C4-2B (cell line): ENCODE measurements at regions not wholly inside any gene's neighbourhood (a gene's known extent, or its start where the extent isn't known, plus 50 kb on each side); places are given as distances from the start of the nearest gene placed in this dataset.

Experiments
- H3K27ac ChIP-seq: fragments of 450-650 bp; 2 replicates; pipeline ENCODE4 v1.5.1; 2017
- ZFX ChIP-seq: fragments of 450-650 bp; IDR thresholded peaks from 2 replicates; pipeline ENCODE4 v1.6.1; 2017
- TF ChIP-seq, protein P1 (sequence below): fragments of 450-650 bp; conservative IDR thresholded peaks from 2 replicates; pipeline ENCODE4 v1.5.1; 2017; ENCODE audit warnings: mild to moderate bottlenecking

GRCh38 chr6:155578251-155578650 is 122.6 kb upstream of the NOX3 start:
- H3K27ac ChIP-seq = no peak overlapping the region
- TF ChIP-seq ZFX = no peak
- TF ChIP-seq, protein P1, sequence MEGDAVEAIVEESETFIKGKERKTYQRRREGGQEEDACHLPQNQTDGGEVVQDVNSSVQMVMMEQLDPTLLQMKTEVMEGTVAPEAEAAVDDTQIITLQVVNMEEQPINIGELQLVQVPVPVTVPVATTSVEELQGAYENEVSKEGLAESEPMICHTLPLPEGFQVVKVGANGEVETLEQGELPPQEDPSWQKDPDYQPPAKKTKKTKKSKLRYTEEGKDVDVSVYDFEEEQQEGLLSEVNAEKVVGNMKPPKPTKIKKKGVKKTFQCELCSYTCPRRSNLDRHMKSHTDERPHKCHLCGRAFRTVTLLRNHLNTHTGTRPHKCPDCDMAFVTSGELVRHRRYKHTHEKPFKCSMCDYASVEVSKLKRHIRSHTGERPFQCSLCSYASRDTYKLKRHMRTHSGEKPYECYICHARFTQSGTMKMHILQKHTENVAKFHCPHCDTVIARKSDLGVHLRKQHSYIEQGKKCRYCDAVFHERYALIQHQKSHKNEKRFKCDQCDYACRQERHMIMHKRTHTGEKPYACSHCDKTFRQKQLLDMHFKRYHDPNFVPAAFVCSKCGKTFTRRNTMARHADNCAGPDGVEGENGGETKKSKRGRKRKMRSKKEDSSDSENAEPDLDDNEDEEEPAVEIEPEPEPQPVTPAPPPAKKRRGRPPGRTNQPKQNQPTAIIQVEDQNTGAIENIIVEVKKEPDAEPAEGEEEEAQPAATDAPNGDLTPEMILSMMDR = no peak

DNA sequence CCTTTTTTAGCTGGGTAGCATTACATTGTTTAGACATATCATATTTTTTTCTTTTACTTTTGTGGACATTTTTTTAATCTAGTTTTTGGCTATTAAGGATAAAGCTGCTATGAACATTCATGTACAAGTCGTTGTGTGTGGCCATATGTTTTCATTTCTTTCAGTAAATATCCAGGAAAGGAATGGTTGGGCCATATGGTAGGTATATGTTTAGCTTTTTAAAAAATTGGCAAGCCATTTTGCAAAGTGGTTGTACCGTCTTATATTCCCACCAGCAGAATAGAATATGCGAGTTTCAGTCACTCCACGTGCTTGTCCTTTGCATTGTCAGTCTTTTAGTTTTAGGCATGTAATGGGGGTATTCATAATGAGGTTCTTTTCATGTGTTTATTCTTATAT is 106.3 kb upstream of the NOX3 start:
- TF ChIP-seq ZFX = no peak
- TF ChIP-seq, protein P1 = no peak
- H3K27ac ChIP-seq = no peak overlapping the region

GRCh38 chr6:155561257-155561965 is 105.8 kb upstream of the NOX3 start:
- no peak overlapping the region for H3K27ac ChIP-seq
- TF ChIP-seq, protein P1 = no peak
- TF ChIP-seq ZFX = no peak

DNA sequence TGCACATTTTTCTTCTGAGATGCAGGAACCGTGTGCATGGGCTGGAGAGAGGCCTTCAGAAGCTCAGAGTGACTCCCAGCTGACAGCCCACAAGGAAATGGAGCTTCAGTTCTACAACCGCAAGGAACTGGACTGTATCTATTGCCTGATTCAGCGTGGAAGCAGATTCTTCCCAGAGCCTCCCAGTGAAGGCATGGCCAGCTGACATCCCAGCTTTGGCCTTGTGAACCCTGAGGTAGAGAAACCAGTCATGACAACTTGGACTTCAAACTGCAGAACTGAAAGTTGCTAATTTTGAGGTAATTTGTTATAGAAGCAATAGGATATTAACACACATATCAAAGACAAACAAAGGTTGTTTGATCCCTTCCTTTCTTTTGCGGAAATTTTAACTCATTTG is 94.3 kb upstream of the NOX3 start:
- no peak for TF ChIP-seq ZFX
- TF ChIP-seq, protein P1 = no peak
- no peak overlapping the region for H3K27ac ChIP-seq

DNA sequence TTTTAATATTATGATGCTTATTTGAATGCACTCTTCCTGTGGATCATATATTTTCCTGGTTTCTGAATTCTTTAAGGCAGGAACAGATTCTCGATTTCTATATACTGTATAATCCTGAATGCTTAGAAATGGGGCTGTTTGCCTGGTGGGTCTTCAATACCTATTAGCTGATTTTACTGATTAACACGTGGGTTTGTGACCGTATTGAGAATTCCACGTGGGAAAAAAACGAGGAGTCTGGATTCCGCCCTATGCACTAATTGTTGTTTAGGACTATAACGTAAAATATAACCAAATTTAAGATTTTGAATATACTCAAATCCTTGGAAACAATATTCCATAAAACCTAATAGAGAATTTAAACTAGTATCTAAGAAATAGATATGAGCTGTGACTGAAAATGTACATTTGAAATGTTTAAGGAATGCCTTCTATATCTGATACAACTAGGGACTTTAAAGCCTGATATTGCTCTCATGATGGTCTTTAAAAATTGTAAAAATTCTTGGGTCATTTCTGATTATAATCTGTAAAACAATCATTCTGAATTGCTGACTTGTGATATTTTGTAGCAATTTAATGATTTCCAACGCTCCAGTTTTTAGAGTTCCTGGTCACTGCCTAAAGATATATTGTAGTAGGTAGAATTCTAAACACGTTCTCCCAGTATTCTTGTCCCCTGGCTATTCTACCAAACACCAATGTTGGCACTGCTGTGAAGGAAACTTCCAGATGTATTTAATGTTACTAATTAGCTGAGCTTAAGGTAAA is 93.6 kb upstream of the NOX3 start:
- TF ChIP-seq, protein P1 = no peak
- no peak for TF ChIP-seq ZFX
- H3K27ac ChIP-seq = no peak overlapping the region

GRCh38 chr6:155548576-155548975 is 92.9 kb upstream of the NOX3 start:
- TF ChIP-seq, protein P1 = no peak
- TF ChIP-seq ZFX = no peak
- no peak overlapping the region for H3K27ac ChIP-seq

DNA sequence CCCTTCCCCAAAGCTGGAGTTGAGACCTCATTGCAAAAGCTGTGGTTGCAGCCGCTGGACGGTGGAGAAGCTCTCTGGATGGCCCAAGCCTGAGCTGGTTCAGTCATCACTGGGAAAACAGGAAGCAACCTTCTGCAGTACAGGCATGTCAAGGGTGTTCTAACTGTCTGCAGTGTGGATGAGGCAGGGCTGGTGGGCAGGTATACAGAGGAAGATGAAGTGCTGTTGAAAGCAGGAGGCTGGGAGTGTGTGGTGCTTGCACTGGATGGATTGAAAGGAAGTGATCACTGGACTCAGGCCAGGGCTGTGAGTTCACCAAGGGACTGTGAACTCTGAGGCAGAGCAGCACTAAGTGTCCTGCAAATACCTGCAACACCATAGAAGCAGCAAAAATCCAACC is 89.0 kb upstream of the NOX3 start:
- no peak for TF ChIP-seq ZFX
- TF ChIP-seq, protein P1 = no peak
- no peak overlapping the region for H3K27ac ChIP-seq
